Osteoblast (primary cell): ENCODE measurements at regions not wholly inside any gene's neighbourhood (a gene's known extent, or its start where the extent isn't known, plus 50 kb on each side); places are given as distances from the start of the nearest gene placed in this dataset.

Experiments used
- DNase-seq: peaks from one replicate; pipeline ENCODE4 v3.0.0; 2011; ENCODE audit warnings: low spot score, mixed read lengths; ENCODE audit not compliant: insufficient read length; ENCODE audit errors: missing footprints
- H2AFZ ChIP-seq: 2 replicates; pipeline ENCODE4 v1.6.0; 2011; ENCODE audit warnings: mild to moderate bottlenecking, low read length
- H3K27ac ChIP-seq: 2 replicates; pipeline ENCODE4 v1.5.1; 2011; ENCODE audit warnings: mild to moderate bottlenecking, low read depth, low read length, moderate library complexity
- H3K27me3 ChIP-seq: 2 replicates; pipeline ENCODE4 v1.6.0; 2012; ENCODE audit warnings: mild to moderate bottlenecking, control low read depth, inconsistent platforms, low read length, moderate library complexity; ENCODE audit not compliant: insufficient read depth
- H3K36me3 ChIP-seq: 2 replicates; pipeline ENCODE4 v1.5.1; 2011; ENCODE audit warnings: mild to moderate bottlenecking, low read length, control low read depth, moderate library complexity; ENCODE audit not compliant: insufficient read depth
- H3K4me1 ChIP-seq: 2 replicates; pipeline ENCODE4 v1.5.1; 2011; ENCODE audit warnings: mild to moderate bottlenecking, low read length, control low read depth, moderate library complexity; ENCODE audit not compliant: insufficient read depth
- H3K4me2 ChIP-seq: 2 replicates; pipeline ENCODE4 v1.6.0; 2011; ENCODE audit warnings: mild to moderate bottlenecking, low read length; ENCODE audit not compliant: insufficient read depth
- H3K4me3 ChIP-seq: fragments of 200-600 bp; sonication (generic); 3 replicates; pipeline ENCODE4 v1.5.1; 2012; ENCODE audit warnings: mild to moderate bottlenecking, low read length, inconsistent platforms; ENCODE audit not compliant: insufficient read depth
- H3K79me2 ChIP-seq: 2 replicates; pipeline ENCODE4 v1.6.0; 2012; ENCODE audit warnings: mild to moderate bottlenecking, low read length, control low read depth, inconsistent platforms; ENCODE audit not compliant: insufficient read depth
- H3K9me3 ChIP-seq: 2 replicates; pipeline ENCODE4 v1.5.1; 2011; ENCODE audit warnings: low read depth, low read length, control low read depth
- H4K20me1 ChIP-seq: 2 replicates; pipeline ENCODE4 v1.6.0; 2012; ENCODE audit warnings: mild to moderate bottlenecking, low read length, control low read depth; ENCODE audit not compliant: insufficient read depth
- CTCF ChIP-seq: IDR thresholded peaks from 2 replicates; pipeline ENCODE4 v1.5.1; 2011; ENCODE audit warnings: mild to moderate bottlenecking, low read depth, low read length, moderate library complexity; ENCODE audit errors: extremely low read depth

DNA sequence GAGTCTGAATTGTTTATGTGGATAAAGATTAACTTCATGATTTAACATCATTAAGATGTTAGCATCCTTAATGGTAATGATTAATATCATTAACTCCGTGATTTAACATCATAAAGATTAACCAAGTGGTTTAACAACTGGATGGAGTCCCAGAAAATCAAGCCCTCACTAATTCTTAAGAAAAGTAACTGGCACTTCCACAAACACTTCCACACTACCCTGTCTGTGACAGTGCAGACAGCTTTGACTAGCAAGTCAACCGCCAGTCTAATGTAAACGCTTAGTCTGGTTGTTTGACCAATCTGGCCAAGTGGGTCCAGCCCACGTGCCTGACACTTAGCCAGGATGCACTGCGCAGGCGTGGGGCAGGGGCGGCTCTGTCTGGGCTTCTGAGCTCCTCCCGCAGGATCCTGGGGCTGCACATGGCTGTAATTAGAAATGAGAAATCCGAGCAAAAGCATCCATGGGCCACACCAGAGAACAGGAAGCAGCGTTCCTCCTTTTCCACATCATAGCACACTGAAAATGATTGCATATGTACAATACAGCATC, 424.2 kb downstream of the FOXA2 start:
- no peak for TF ChIP-seq CTCF
- no peaks in the 10 kb centered on the region for H3K36me3 ChIP-seq

DNA sequence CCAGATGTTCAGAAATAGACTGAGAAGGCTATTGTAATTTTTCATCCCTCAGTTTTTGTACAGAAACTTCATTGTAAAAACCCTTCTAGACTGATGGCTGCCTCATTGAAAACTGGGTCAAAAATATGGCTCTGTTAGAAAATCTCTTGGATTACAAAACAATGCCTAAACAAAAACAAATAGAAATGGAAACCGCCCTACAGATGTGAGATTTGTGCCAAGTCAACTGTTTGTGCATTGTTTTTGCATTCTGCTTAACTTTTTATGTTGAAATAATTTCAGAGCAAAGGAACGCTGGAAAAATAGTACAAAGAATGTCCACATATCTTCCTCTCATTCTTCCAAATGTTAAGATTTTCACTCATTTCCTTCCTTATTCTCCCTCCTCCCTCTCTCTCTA, 425.1 kb downstream of the FOXA2 start:
- no peaks in the 10 kb centered on the region for H3K9me3 ChIP-seq
- H3K4me2 ChIP-seq = no peak overlapping the region
- no peaks in the 10 kb centered on the region for H4K20me1 ChIP-seq
- H3K27me3 ChIP-seq = no peaks in the 10 kb centered on the region
- no peaks in the 10 kb centered on the region for H3K36me3 ChIP-seq
- no peak for TF ChIP-seq CTCF
- H3K4me3 ChIP-seq = no peak overlapping the region
- DNase-seq = no peak
- H3K79me2 ChIP-seq = no peaks in the 10 kb centered on the region
- H3K27ac ChIP-seq = no peak overlapping the region
- H3K4me1 ChIP-seq = no peaks in the 10 kb centered on the region
- no peak overlapping the region for H2AFZ ChIP-seq

More for the DNA sequence above, 424.2 kb downstream of the FOXA2 start:
- Histone ChIP-seq H3K79me2 (no peaks in the 10 kb centered on the region), H2AFZ (no peak overlapping the region), H3K9me3 (no peaks in the 10 kb centered on the region), H4K20me1 (no peaks in the 10 kb centered on the region), H3K4me2 (no peak overlapping the region), H3K27ac (no peak overlapping the region), H3K4me1 (no peaks in the 10 kb centered on the region), H3K27me3 (no peaks in the 10 kb centered on the region), H3K4me3 (no peak overlapping the region)
- no peak for DNase-seq

DNA sequence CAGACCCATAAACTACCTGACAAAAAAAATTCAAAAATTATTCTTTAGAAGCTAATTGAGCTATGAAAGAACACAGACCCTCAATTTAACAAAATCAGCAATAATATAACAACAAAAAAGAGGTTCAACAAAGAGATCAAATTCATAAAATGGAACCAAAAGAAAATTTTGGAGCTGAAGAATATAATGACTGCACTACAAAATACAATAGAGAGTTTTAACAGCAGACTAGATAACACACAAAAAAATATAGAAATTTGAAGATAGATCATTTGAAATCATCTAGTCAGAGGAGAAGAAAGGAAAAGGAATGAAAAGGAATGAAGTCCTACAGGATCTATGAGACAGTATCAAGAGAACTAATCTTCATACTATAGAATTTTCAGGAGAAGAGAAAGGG, 422.1 kb downstream of the PAX1 start:
- Histone ChIP-seq H3K27ac (no peak overlapping the region), H3K4me3 (no peak overlapping the region), H3K4me2 (no peak overlapping the region), H3K36me3 (no peaks in the 10 kb centered on the region), H2AFZ (no peak overlapping the region), H3K9me3 (peaks cover 4% of the 10 kb centered on the region), H3K27me3 (no peaks in the 10 kb centered on the region), H4K20me1 (no peaks in the 10 kb centered on the region), H3K79me2 (no peaks in the 10 kb centered on the region), H3K4me1 (no peaks in the 10 kb centered on the region)
- no peak for TF ChIP-seq CTCF
- DNase-seq = no peak

DNA sequence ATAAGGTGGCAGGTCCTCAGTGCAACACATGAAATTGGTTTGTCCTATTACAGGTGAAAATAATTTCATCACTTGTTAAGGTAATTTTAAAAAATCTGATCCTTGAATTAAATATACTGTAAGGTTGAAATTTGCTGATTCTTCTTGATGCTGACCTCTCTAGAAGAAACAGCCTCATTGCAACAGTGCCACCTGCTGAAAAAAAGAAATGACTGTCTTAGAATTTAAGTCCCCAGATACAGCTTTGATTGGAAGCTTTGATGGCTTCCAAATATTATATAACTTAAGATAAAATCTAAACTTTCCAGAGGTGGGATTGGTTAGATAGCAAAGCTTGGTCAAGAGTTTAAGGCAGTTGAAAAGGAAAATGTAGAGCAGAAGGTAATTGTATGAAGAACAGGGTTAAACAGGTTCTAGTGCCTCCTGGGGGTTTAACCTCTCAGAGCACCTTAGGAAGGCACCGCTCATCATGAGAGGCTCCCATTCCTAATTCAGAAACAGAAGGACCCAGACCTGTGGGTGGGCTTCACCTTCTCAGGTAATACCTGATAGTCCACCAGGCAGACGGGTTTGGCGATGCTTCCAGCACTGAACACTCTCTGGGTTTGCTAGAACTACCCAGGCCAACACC, 401.0 kb downstream of the PAX1 start:
- H2AFZ ChIP-seq = no peak overlapping the region
- no peaks in the 10 kb centered on the region for H3K9me3 ChIP-seq
- no peak overlapping the region for H3K4me3 ChIP-seq
- no peaks in the 10 kb centered on the region for H3K4me1 ChIP-seq
- no peaks in the 10 kb centered on the region for H3K79me2 ChIP-seq
- H3K27me3 ChIP-seq = no peaks in the 10 kb centered on the region
- TF ChIP-seq CTCF = peak; percentile 58
- H3K36me3 ChIP-seq = no peaks in the 10 kb centered on the region
- peak; percentile 46 for DNase-seq
- no peaks in the 10 kb centered on the region for H4K20me1 ChIP-seq
- no peak overlapping the region for H3K4me2 ChIP-seq
- no peak overlapping the region for H3K27ac ChIP-seq
